ENCODE measurements at regions not wholly inside any gene's neighbourhood (a gene's known extent, or its start where the extent isn't known, plus 50 kb on each side); places are given as distances from the start of the nearest gene placed in this dataset.

- DNase-seq: peak; percentile 83
Observed at GRCh38 chr9:90307167-90307833, 335.3 kb downstream of the DIRAS2 start.

GRCh38 chr9:90307891-90308290, 334.7 kb downstream of the DIRAS2 start:
- DNase-seq: no peak

- DNase-seq: peak; percentile 45
Observed at GRCh38 chr9:90308691-90309090, 333.9 kb downstream of the DIRAS2 start.

GRCh38 chr9:90309809-90310520, 332.7 kb downstream of the DIRAS2 start:
- DNase-seq: no peak

DNA sequence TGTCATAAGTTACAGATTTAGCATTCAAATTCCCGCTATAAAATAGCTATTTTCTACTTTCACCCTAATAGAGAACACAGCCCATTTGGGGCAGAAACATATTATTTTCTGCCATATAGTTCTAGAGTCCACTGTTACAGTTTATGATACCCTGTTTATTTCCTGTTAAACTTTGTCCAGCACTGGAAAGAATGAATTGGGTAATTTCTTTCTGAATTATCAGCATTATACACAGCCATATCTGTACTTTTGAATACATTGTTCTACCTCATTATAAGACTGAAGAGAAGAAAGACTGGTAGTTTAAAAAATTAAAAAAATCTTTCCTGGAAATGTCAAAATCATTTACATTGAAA, 332.1 kb downstream of the DIRAS2 start:
- DNase-seq: no peak

- DNase-seq: no peak
Observed at GRCh38 chr9:90311811-90312210, 330.8 kb downstream of the DIRAS2 start.

DNA sequence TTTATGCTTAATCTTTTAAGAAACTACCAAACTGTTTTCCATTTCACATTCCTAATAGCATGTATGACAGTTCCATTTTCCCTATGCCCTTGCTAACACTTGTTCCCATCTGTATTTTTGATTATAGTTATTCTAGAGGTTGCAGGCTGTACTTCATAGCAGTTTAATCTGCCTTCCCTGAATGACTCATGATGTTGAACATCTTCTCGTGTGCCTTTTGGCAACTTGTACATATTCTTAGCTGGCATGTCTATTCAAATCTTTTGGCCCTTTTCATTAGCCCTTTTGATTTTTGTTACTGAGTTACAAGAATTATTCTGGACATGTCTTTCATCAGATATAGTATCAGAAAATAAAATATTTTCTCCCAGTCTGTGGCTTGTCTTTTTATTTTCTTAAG, 320.3 kb downstream of the DIRAS2 start:
- no peak for DNase-seq

DNA sequence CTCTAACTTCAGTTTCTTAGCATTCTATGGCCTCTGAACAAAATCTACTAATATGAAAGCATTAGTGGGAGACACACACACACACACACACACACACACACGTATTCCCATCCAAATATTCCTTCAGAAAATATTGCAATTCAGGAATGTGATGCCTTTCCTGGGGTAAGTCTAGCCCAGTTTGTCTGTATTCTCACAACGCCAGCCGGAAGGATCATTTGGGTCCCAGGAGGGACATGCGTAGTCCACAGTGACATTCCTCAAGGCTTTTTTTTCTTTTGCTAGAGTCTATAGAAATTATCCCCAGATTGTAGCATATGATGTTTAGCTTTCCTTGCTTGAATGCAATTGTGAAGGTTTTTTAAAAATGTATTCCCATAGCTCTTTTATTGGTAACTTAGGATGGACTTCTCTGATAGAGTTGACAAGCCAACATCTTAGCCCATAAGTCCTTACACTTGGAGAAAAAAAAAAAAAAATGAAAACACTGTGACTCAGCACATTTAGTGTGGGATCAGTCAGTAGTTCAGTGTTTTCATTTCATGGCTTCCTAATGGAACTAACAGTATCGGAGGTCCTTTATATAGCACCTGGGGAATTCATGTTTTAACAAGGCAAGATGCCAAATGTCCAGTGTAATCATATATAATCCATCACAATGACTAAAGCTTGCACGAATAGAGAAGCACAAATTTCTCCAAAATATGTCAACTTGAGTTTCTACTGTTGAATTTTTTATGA, 316.5 kb downstream of the DIRAS2 start:
- no peak for DNase-seq

DNA sequence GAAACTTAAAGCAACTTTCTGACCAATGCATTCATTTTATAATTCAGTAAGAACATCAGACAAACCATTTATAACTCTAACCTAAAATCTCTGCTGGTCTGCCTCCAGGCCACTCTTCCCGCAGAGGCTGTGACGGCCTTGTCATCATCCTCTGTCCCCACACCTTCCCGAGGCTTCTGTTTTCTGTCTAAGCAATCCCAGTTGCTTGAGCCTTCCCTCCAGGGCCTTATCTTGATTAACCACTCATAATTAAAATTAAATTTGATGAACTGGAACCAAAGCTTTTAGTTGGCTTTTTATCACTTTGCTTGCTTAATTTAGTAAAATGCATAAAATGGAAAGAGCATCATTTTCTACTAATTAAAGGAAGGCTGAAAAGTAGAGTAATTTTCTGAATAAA, 312.4 kb downstream of the DIRAS2 start:
- no peak for DNase-seq

DNA sequence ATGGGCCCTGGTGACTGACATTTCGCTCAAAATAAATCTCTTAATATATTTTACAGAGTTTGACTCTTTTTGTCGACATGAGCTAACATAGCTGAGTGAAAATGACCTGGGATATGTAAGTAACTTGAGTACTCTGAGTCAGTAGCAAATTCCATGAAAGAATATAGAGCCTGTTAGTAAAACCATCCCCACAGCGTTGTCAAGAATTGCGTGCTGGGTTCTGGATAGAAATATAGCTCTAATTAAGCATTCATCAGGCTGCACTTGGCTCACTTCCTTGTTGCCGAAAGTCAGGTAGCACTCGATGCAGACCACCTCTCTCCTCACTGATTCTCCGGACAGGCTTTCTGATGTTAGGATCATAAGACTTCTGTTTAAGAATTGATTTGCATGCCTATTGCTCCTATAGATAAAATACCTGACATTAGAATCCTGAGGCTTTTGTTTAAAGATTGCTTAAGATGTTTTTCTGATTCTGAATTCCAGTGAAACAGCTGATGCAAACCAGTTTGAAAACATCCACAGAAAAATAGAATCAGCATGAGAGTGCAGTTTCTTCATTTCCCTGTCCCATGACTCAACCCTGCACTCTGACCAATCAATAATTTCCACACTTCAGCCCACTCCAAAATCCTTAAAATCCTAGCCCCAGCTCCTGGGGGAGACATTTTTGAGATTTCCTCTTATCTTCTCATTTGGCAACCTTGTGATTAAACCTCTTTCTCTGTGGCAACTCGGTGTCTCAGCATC, 310.6 kb downstream of the DIRAS2 start:
- DNase-seq: no peak

DNA sequence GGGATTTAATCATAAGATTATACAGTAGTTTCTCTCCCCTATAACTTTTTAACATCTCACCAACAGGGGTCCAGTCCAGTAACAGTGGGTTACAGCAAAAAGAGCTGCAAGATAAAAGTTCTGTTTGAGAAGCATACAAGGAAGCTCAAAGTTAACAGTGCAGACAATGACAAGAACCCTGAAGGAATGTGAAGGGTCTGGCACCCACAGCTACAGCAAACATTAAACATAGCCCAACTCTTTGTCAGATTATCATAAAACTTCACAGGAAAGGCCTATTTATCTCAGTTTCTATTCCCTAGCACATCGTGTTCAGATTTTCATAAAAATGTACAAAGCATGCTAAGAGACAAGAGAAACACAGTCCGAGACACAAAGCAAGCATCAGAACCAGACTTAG, 309.4 kb downstream of the DIRAS2 start:
- no peak for DNase-seq

DNA sequence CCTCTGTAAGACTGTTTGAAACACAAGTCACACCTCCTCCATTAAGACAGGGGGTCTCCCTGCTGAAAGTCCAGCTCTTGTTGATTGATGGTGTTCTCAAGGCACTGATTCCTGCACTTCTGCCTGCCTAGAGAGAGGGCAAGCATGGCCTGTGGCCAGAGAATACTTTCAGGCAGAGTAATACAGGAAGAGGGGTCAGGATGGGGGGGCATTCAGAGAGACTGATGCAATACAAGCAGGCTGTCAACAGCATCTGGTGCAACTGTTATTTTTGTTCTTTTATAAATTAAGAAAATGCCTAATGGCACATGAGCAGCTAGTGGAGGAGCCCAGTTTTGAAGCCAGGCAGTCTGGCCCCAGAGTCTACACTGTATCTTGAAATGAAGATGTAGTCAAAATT, 302.2 kb downstream of the DIRAS2 start:
- no peak for DNase-seq

DNA sequence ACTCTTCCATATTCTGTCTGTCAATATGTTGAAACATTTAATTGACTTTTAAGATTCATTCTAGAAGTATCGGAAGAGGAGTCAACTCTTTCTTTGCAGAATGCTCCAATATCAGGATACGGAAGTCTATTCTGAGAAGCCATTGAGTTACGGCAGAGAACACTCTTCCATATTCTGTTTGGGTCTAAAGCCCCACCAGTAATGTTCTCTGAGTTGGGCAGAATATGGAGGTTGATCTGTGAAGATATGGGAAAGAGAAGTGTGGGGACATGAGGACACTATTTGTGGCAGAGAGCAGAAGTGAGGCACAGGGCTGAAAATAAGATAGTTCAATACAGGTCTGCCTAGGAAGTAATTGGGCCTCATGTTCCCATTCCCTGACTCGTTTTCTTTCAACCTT, 300.0 kb downstream of the DIRAS2 start:
- DNase-seq: no peak

GRCh38 chr9:90343366-90343765, 299.3 kb downstream of the DIRAS2 start:
- no peak for DNase-seq

GRCh38 chr9:90343991-90344390, 298.6 kb downstream of the DIRAS2 start:
- DNase-seq: no peak

DNA sequence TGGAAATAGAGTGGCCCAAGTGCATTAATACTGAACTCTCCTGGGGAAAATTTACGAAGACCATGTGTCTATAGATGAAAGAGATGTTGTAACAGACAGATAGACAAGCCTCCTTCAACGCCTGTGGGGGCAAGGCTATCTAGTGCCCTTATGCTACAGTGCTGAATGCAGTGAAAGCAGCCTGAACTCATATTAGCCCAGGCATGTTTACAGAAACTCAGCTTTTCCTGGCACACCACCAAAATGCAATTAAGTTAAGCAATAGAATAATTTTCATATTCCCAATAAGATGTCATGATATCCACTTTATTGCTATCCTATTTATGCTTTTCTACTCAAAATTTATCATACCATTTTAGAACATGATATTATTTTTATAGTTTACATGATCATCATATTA, 277.0 kb downstream of the DIRAS2 start:
- no peak for DNase-seq

DNA sequence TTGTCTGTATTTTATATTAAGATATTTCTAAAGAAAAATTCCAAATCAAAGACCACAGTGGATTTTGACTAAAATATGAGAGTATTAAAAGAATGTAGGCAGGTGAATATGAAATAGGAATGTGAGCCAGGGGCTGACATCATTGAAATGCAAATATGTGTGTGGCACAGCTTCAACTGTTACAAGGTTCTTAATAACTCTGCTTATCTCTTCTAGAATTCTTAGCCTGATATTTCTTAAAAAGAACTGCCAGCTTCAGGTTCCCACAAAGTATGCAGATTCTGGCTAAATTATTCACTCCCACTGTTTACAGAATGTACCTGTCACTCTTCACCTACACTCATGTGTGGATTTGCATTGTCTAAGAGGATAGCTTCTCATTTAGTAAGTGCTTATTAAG, 274.4 kb downstream of the DIRAS2 start:
- DNase-seq: no peak

DNA sequence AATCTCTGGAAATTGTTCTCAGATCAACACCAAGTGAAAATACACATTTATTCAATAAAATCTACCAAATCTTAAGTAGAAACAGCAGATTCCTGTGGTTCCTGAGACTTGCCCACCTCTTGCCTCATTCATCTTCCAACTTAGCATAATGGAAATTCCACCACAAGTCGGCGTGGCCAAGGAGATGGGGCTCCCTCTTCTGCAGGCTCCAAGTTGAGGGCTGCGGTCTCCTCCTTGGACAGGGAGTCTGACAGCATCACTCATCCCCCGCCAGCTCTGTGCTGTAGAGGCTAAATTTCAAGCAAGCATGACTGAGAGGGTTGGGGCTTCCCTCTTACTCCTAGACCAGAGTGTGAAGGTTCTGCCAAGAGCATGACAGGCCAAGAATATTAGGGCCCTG, 273.7 kb downstream of the DIRAS2 start:
- no peak for DNase-seq

- DNase-seq: no peak
Observed at GRCh38 chr9:90379771-90380170, 262.9 kb downstream of the DIRAS2 start.

DNA sequence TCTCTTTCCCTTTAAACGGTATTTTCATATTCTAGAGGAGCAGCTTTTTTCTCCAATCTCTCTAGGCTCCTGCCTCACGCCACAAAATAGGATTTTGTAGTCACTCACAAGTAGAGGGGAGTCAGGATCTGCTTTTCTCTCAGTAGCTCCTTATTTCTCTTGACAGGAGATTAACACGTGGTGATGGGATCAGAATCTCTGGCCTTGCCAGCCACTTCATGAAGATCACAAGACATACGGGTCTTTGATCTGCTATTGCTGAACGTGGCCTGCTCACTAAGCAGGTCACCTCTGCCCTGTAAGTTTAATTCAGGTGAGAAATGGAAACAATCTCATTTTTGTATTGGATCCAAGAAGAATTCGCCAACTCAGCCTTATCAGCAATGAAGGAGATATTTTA, 257.5 kb downstream of the DIRAS2 start:
- no peak for DNase-seq

DNA sequence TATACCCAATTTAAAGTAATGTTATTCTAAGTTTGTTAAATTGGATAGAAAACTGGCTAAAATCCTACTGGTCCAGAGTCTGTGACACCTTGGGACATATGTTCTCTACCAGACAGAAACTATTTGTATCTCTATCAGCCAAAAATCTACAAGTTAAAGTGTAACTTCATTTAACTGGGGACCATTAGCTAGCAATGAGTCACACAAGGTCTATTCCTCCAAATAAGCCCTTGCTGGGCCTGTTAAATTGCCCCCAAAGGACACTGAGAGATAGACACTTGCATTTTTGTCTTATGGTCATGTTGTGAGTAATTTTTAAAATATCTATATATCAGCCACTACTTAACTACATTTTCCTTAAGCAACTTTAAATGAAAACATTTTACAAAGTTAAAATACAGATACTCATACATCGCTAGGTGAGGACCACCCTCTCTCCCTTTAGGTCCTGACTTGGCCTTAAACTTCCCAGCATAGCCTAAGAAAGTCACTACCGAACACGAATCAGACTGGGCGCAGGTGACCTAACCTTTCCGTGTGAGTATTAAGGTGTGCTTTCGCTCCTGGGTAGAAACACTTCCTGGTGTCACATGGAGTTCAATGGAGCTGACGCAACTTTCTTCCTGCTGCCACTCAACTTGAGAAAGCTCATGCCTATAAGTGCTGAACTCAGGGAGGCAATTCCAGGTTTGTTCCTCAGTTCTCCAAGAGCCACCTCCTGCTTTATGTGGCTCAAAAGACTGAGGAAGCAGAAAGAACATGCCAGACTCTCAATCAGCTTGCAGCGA, 249.1 kb downstream of the DIRAS2 start:
- no peak for DNase-seq

GRCh38 chr9:90394871-90395270, 247.8 kb downstream of the DIRAS2 start:
- DNase-seq: no peak
